HG02973 (cell line): ENCODE measurements at regions not wholly inside any gene's neighbourhood (a gene's known extent, or its start where the extent isn't known, plus 50 kb on each side); places are given as distances from the start of the nearest gene placed in this dataset.
A peak's percentile ranks its signal among the peaks of the same experiment; 100 is the strongest.

ENCODE experiments used
- ATAC-seq: cut with Tn5 transposase; IDR thresholded peaks from one replicate; pipeline ENCODE4 v1.9.1; 2021; ENCODE audit warnings: moderate library complexity; ENCODE audit not compliant: unreplicated experiment

GRCh38 chr9:91120200-91120599, 241.5 kb downstream of the AUH start:
- ATAC-seq: no peak

- ATAC-seq: no peak
These were observed 239.0 kb downstream of the AUH start for GRCh38 chr9:91122755-91123154.

DNA sequence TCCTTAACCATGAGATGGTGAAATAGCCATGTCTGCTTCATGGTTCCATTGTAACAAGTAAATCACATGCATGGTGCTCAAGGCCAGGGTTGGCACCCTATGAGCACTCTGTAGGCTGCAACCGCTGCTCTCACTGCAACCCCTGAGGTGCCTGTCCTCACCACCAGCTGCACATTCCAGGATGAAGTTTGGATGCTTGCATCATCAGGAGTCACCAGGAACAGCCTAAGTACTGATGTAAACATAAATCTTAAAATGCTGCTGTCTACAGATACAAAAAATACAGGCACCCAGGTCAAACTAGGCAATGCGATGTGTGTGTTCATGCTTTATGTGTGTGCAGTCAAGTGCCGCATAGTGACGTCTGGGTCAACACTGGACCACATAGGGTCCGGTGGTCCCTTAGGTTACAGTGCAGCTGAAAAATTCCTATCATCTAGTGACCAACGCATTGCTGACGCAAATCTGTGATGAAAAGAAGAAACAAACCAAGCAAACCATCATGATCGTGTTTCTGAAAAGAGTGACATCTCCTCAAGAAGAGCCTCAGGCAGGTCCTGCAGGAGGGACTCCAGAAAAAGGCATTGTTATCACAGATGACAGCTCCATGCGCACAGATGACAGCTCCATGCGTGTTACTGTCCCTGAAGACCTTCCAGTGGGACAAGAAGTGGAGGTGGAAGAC, 234.8 kb downstream of the AUH start:
- ATAC-seq: no peak

DNA sequence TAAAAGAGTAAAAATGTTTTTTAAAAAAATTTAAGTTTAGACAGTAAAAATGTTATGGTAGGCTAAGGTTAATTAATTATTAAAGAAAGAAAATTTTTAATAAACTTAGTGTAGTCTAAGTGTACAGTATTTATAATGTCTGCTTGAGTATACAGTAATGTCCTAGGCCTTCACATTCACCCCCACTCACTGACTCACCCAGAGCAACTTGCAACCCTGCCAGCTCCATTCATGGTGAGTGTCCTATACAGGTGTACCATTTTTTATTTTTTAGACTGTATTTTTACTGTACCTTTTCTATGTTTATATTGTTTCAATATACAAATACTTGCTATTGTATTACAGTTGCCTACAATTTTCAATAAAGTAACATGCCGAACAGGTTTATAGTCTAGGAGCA, 234.1 kb downstream of the AUH start:
- no peak for ATAC-seq

DNA sequence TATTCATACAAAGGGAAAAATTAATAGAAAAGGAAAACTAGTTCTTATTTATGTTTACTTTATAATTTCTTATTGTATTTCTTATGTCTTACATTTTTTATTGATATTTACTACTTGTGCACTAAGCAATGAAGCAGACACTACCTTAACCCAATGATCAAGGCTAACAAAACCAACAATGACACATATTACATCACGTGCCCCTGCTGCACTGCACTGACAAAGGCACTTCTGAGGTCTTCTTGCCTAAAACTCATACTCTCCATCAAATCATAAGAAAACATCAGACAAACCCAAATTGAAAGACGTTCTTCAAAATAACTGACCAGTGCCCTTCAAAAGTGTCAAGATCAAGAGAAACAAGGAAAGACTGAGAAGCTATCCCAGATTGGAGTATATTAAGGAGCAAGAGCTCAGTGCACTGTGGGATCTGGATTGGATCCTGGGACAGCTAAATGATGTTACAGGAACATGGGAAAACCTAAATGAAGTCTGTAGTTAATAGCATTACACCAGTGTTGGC, 230.9 kb downstream of the AUH start:
- no peak for ATAC-seq

DNA sequence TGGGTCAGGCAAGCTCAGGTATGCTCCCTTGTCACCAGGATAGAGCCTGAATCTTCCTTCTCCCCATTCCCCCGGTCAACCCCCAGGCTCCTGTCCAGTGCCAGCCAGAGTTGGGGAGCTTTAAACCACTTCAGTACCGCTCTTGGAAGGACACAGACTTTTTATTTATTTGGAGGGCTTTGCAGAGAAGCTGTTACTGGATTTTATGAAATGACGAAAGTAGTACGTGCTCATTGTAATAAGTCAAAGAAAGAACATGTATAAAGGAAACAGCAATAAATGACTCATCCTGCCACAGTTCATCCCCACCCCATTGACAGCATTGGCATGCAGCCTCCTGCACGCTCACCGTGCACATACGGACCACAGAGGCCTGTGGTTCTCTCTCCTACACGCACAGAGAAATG, 230.3 kb downstream of the AUH start:
- no peak for ATAC-seq

- no peak for ATAC-seq
These were observed 229.1 kb downstream of the AUH start for GRCh38 chr9:91132576-91133073.

- no peak for ATAC-seq
These were observed 227.1 kb downstream of the AUH start for GRCh38 chr9:91134608-91135007.

DNA sequence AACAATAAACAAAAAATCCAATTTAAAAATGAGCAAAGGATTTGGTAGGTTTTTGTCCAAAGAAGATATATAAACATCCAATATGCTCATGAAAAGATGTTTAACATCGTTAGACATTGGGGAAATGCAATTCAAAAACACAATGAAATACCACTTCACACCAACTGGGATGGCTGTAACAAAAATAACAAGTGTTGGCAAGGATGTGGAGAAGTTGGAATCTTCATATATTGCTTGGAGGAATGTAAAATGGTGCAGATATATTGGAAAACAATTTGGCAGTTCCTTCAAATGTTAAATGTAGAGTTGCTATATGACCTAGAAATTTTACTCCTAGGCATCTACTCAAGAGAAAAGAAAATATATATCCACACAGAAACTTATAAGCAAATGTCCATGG, 224.3 kb downstream of the AUH start:
- no peak for ATAC-seq

GRCh38 chr9:91138760-91139159, 223.0 kb downstream of the AUH start:
- ATAC-seq: no peak

DNA sequence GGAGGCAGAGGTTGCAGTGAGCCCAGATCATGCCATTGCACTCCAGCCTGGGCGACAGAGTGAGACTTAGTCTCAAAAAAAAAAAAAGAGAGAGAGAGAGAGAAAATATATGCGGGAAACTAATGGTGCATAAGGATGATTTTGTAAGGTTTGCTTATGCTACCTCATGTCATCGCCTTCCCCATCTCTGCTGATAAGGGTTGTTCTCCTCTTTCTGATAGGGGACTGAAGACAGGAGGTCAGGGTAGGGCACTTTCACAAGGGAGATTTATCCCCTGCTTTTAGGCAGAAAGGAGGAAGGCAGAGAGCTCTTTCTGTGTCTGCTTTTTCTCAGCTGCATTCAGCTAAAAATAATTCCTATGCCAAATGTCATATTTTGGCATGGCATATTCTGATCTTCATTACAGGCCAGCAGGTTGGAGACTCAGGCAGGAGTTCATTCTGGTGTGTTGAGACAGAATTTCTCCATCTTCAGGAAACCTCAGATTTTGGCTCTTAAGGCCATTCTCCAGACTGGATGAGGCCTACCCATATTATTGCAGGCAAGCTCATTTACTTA, 220.2 kb downstream of the AUH start:
- ATAC-seq: no peak

DNA sequence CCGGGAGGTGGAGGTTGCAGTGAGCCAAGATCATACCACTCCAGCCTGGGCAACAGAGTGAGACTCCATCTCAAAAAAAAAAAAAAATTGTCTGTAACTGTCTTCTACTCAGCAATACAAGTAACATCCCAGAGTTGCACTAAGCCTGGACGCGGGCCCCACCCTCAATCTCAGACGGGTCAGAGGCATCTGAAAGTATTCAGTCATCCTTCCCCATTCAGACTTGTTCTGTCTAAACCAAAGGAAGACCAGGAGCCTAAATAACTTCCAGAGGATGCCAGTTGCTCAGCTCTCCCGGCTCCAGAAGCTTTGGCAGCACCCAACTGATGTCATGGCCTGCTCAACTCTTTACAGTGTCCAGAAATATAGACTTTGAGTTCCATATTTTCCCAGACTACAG, 218.6 kb downstream of the AUH start:
- no peak for ATAC-seq

- no peak for ATAC-seq
These were observed 218.1 kb downstream of the AUH start for GRCh38 chr9:91143642-91144041.

DNA sequence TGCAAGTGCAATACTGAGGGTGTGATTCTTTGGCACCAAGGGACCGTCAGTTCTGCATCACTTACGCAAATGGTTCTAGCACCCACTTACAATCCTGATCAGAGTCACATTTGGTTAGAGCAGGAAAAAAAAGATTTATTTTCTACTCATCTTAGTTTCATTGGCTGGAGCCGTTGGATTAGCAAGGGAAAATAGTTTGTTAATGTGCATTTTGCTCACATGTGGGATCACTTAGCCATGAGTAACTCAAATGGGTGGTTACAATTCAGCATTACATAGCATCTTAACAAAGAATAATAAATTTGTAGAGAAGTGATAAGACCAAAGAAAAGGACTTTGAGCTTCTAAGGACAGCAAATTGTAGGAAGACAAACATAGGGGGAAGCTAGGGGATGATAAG, 216.9 kb downstream of the AUH start:
- ATAC-seq: no peak

DNA sequence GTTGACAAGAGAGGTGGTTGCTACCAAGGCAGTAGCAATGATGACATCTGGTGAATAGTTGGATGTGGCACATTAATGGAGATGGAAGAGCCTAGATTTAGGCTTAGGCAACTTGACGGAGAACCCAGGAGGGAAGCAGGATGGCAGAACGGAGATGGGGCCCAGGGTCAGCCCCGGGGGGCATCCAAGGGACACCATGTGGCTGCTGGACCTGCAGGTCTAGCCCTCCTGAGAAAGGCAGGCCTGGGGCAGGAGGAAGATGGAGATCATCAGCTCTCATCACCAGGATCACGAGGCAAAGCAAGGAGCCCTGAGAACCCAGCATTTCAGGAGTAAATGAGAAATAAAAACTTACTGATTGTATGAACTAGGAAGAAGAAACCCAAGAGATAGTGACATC, 216.2 kb downstream of the AUH start:
- ATAC-seq: no peak

- ATAC-seq: no peak
These were observed 215.2 kb downstream of the AUH start for GRCh38 chr9:91146391-91147019.

DNA sequence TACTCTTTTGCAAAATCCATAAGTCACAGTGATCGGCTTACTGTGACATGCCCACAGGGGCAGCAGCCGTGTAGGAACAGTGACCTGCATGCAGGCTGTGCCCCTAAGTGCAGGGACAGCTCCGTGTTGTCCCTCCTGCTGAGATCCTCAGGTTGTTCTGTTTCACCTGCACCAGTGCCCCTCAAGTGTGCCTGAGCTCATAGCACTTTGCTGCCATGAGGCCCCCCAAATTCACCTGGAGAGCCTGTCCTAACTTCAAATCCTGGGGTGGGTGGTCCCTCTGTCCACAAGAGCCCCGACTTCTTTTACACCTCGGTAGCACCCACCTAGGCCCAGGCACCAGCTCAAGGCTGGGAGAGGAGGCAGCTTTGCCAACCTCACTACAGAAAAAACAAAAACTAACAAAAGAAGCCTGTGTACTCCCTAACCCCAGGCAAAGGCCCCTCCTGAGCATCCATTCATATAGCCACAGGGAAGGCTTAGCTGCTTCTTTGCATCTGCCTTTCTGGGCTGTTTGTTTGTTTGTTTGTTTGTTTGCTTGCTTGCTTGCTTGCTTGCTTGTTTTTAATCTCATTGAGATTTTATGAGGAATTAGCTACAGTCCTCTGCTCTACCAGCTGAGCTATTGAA, 214.5 kb downstream of the AUH start:
- ATAC-seq: no peak

- ATAC-seq: no peak
These were observed 213.4 kb downstream of the AUH start for GRCh38 chr9:91148306-91148705.

GRCh38 chr9:91150273-91150997, 211.3 kb downstream of the AUH start:
- no peak for ATAC-seq

- ATAC-seq: peak; percentile 81
These were observed 210.6 kb downstream of the AUH start for GRCh38 chr9:91150998-91151717.
